Right hindlimb (tissue), 1 donor: ENCODE measurements at regions not wholly inside any gene's neighbourhood (a gene's known extent, or its start where the extent isn't known, plus 50 kb on each side); places are given as distances from the start of the nearest gene placed in this dataset.
"Not testable (repeated sequence)": the region's sequence is repeated elsewhere in the genome, so short reads cannot be mapped to it uniquely, and the experiment has no call there.

ENCODE experiments used
- DNase-seq: peaks from one replicate; pipeline ENCODE4 v3.0.0-alpha.2; 2018

DNA sequence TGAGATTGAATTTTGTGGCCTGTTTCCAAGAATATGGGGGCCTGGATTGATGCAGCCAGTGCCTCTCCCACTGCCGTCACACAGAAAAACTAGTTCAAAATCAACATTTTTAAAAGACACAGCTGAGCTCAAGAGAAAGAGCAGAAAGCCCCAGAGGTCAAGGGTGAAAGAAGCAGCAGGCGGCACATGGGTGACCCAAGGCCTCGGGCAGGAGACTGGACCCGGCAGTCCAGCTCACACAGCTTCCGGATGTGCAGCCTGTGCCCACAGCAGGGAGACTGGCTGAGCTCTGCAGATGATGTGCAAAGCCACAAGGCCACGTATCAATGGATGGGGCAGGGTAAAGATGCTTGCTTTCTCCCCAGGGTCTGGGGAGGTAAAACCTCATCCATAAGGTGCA lies 50.4 kb upstream of the RNF32 start:
- no peak for DNase-seq

DNA sequence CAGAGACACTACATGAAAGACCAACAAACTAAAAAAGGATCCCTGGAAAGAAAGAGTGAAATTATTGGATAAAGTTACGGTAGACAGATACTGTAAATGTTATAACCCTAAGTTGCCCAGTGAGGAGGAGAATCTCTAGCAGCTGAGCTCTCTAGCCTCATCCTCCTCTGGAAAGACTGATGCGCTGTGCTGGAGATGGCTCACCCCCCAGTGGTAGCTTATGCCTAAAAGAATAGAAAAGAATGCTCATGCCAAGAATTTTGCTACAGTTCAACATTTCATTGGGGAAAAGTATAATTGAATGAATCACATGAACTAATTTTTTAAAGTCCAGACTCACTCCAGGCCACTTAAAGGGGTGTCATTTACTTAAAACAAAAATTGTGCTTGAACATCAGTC lies 50.8 kb upstream of the RNF32 start:
- no peak for DNase-seq

DNA sequence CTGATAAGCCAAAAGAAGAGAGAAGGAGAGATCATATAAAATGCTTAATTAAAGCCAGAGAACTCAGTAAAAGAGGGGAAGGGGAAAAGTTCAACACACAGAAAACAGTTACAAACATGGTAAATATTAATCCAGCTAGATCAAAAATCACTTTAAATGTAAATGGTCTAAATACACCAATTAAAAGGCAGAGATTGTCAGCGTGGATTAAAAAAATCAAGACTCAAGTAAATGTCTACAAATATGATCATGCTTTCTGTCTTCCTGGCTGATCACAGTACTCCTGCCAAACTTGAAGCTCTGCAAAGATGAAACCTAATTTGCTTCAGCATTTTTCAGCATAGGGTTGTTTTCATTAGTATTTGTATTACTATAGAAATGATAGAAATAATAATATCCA lies 54.6 kb upstream of the RNF32 start:
- DNase-seq: no peak

DNA sequence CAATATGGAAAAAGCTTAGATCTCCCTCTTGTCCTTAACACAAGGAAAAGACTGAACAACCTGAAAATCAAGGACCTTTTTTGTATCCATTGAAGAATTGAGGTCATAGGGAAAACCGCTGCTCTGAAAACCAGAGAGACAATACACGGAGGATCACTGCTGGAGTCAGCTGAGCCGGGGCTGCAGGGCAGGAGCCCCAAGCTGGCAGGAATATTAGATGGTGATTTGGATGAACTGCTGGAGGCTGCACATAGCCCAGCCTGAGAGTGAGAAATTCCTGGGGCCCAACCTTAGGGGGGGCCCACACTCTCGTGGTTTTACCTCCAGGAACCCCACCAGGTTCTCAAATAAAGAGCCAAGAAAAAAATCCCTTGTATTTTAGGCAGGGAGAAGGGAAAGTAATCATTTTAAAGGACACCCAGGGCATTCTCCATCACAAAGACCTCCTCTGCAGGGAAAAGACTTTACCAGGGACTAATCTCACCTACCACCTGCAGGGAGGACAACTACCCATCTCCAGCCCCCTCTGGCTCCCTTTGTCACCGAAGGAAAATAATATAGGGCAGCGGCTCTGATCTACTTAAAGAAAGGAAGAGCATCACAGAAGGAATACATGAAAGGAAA lies 55.4 kb upstream of the RNF32 start:
- DNase-seq: no peak

DNA sequence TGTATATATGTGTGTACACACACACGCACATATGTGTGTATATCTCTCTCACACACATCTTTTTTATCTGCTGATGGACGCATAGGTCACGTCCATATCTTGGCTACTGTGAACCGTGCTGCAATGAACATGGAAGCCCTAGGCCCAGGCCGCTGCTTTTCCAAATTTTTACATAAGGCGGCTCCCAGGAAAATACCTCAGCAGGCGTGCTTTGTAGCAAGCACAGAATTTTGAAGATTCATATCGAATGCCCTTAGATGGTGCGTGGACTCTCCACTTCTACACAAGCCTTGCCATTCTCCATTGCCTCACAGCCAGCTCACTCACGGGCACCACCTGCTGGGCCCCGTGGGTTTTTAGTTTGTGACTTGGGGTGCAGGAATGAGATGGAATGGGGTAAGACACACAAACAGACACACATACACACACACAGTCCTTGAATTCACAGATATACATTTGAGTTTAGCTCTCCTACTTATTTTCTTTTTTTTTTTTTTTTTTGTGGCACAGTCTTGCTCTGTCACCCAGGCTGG lies 57.9 kb upstream of the RNF32 start:
- DNase-seq: no peak

DNA sequence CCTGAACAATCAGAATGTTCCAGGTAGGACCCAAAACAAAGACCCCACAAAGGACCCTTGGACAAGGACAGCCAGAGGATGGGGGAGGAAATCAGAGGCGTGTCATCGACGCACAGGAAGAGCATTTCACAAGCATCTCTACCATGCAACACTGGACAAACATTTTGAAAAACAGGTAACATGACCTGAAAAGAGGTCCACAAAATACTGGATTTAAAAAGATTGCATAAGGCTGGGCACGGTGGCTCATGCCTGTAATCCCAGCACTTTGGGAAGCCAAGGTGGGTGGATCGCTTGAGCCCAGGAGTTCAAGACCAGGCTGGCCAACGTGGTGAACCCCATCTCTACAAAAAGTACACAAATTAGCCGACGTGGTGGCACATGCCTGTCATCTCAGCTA lies 60.5 kb upstream of the RNF32 start:
- DNase-seq: no peak

DNA sequence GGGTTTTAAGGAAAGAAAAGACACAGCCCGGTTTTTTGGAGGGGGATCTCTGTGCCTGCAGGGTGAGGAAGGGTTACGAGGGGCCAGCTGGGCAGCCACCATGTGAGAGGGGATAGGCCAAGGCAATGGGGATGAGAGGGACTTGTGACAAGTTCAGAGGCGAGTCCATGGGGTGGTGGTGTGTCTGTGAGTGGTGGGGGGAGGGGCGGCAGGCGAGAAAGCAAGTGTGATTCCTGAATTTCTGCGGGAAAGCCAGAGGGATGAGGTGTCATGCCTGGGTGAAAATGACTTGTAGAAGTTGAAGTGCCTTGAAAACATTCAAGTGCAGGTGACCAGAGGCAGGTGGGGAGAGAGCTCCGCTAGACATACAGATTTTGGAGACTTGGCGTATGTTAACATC lies 61.0 kb upstream of the RNF32 start:
- DNase-seq: no peak

DNA sequence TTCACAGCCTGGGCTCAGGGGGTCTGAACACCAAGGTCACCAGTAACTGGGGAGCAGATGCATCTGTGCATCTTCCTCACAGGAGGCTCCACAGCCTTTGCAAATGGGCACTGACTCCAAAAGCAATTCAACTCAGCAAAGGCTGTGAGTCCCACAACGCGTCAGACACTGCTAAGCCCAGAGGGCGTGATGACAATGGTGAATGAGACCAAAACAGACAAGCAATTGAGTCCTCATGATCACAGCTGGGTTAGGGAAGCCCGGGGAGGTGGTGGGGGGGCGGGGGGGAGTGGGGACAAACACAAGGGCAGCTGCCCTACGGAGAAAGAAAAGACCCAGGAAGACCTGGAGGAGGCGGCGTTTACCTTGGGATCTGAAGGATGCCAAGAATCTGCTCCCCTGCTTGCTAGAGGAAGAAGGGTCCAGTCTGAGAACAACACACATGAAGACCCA lies 61.6 kb upstream of the RNF32 start:
- no peak for DNase-seq

DNA sequence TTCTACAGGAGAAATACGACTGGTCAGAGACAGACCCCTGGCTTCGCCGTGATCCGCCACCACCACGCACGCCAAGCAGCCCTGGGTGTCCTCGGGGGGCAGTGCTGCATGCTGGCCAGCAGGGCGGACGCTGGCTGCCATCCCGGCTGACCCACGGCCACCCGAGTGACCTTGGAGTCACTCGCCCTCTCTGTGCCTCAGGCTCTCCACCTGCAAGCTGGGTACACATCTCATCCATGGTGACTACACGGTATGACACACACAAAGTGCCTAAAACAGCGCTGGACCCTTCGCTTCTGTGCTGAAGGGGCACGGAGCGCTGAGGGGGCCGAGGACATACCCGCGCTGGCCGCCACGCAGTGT lies 62.0 kb upstream of the RNF32 start:
- DNase-seq: no peak

DNA sequence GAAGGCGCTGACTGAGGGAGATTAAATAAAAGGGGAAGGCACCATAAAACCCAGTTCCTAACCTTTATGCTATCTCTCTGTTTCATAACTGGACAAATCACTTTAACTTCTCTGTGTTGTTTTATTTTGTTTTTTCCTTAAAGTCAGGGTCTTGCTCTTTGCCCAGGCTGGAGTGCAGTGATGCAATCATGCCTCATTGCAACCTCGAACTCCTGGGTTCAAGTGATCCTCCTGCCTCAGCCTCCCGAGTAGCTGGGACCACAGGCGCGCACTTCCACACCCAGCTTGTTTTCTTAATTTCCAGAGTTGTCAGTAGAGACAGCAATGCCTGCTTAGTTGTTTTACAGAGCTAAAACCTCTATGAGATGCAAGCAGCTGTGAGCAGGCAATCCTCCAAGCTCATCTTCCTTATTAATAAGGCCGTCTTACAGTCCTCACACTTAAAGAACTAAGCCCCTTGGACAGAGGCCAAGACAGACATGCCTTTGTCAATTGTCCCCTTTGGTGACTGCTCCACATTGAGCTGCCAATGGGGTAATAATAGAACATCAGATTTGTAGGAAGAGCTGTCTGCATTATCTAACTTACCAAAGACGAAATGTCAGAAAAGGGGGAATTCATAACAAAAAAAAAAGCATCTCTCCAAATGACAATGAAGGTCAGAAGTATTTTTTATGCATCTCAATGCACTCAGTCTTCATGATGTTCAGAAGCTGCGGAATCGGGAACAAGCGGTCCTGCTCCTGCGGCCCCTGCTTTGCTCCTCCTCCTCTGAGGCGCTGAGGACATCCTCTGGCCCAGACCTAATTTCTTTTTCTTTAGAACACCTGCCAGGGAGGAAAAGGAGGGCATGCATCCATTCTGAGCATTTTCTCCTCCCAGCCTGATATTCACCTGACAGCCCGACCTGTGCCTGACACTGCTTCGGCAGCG lies 62.7 kb upstream of the RNF32 start:
- no peak for DNase-seq

DNA sequence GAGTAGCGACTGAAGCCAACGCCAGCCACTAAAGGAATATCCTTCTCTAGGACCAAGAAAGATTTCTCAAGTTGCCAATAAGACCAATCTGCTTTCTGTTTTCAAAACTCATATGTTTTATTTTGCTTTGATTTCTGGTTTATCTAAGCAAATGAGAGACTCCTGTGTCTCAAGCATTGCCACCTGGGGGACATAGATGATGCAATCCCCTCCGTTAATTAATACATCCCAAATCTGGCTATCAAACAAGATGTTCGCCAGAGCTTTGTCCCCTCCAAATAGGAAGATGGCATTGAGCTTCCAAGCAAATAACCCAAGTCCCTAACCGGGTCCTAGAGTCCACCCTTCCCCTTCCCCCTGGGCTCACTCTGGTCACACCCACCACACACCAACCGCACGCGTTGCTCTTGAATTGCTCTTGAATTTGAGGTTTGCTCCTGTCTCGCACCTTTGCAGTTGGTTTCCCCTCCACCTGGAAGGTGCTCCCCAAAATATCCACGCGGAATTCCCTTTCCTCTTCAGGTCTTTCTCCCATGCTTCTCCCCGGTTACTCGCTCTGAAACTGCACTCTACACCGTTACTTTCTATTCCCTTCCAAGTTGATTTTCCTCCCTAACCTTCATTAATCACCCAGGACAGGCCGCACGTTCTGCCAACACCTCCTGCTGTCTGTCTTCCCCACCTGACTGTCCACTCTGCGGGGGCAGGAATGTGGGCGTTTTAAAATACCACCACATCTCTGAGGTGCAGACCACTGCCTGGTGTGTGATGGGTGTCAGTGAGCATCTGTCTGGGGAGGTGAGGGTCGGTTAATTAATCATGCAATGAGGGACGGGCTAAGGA lies 64.1 kb upstream of the RNF32 start:
- DNase-seq: no peak

DNA sequence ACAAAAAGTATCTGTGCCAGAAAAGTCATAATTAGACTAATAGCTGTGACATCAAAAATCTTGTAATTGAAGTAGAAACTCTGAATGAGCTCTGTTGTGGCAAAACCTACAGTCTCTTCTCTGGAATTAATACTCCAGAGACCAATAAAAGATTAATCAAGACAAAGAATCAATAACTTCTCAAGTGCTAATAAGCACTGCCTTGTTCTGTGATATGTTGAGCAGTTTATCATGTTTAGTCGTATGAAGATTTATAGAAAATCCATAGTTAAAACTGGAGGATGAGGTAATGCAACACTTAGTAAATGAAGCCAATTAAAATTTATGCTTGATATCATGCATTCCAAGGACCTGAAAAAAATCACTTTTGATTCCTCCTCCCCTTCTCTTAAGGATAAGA lies 72.3 kb upstream of the RNF32 start:
- DNase-seq: no peak

DNA sequence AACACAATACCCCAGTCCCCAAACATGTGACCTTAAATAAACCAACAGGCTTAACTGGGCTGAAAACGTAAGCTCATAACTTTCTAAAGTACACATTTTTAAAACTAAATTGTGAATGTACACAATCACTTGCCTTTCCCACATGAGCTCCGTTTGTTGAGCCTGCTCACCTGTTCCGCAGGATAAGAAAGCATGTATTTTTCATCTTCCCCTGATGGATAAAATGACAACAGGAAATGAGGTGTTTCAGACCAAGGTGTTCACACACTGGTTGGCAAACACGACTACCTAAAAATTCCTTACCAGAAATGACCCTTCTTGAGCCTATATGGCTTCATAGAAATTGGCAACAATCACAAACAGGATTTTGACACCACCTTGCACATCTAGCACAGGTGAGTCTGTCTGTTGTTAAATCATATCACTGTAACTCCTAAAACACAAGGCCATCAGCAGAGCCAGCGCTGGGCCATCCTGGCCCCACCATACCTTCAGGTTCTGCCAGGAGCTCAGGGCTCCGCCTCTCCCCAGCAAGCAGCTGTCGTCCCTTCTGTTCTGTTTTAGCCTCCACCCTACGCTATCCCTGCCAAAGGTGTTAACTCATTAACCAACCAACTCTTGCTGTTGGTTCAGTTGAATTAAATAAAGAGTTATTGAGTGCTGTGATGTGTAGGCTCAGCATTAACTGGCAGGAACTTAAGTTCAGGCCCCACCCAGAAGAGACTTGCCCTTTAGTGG lies 73.6 kb upstream of the RNF32 start:
- no peak for DNase-seq

DNA sequence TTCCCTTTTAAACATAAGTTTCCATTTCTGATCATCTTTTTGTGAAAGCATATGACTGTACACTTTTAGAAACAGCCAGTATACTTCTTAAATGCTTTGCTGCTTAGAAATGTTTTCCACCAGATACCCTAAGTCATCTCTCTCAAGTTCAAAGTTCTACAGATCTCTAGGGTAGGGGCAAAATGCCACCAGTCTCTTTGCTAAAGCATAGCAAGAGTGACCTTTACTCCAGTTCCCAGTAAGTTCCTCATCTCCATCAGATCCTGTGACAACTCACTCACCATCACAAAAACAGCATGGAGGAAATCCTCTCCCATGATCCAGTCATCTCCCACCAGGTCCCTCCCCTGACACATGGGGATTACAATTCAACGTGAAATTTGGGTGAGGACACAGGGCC lies 75.6 kb upstream of the RNF32 start:
- not testable (repeated sequence) for DNase-seq

DNA sequence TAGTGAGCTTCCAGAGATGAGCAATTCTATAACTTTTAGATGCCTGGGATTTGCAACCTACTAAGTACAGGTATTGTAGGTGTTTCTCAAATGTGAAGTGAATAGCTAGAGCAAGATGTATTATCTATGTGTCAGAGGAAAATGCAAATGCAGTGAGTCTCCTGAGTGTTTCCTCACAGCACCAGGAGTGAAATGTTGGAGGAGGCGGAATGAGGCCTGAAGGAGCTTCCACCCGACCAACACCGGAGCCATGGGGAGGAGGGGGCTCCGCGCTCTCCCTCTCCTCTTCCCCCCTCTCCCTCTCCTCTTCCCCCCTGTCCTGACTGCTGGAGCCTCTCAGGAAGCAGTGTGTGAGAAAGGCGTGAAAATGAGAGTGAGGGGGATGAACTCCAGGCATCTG lies 79.9 kb upstream of the RNF32 start:
- DNase-seq: no peak

DNA sequence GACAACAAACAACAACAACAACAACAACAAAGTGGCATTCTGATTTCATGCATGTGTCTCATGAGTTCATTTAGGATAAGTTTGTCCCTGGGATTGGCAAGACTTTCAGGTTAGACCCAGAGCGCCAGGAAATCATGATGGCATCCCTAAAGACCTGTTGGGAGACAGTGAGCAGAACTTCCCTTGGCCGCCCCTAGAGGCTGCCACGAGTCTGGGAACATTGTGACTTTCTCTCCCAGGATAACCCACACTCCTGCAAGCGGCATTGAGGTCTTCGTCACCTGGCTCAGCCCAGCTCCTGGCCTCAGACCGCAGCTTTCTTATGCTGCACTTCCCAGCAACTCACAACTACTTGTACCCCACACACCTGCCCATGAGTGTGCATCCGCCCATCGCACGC lies 80.5 kb upstream of the RNF32 start:
- no peak for DNase-seq

DNA sequence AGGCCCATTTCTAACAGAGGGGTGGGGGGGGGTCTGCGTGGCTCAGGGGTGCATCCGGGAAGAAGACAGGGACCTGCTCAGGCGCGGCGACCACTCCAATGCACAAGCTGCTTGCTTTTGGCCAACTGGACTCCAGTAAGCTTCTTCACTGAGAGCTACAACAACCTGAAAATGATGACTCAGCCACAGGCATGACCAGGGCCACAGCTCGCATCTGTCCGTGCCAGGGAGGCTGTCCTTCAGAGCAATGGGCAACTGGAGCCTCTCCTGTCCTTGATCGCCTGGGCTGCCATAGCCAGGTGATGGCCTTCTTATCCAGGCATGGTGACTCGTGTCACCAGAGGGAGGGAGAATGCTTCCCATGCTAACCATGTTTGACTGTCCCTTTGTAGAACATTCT lies 81.6 kb upstream of the RNF32 start:
- no peak for DNase-seq

DNA sequence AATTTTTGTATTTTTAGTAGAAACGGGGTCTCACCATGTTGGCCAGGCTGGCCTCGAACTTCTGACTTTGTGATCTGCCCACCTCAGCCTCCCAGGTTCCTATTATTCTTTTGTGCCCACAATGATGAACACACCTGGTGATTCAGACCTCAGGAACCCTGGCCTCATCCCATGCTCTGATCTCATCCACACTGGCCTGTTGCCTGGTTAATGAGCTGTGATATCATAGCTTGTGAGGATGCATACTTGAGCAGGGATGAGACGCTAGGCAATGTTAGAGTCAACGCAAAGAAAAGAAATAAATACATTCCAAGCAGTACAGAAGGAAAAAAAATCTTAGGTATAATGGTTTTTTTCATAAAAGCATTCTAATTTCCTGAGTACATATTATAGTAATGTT lies 82.4 kb upstream of the RNF32 start:
- no peak for DNase-seq

DNA sequence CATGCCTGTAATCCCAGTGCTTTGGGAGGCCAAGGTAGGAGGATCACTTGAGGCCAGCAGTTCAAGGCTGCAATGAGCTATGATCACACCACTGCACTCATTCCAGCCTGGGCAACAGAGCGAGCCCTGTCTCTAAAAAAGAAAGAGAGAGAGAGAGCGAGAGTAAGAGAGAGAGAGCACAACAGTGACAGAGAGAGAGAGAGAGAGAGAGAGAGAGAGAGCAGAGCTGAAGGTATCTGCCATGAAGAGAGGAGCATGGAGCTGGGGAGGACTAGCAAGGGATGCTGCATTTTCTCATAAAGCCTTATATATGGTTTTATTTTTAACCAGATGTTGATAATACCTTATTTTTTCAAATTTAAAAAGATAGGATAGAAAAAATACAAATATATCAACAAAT lies 84.5 kb upstream of the RNF32 start:
- no peak for DNase-seq

DNA sequence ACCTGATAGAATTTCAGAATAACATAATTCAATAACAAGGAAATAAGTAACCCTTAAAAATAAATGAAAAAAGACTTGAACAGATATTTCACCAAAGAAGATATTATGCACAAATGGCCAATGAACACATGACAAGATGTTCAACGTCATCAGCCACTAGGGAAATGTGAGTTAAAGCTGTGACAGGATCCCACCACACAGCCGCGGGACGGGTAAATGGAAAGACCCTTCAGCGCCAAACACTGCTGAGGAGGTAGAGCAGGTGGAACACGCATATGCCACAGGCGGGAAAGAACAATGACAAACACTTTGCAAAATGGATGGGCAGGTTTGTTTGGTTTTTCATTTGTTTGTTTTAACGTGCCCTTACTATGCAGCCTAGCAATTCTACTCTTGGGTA lies 86.1 kb upstream of the RNF32 start:
- DNase-seq: no peak

DNA sequence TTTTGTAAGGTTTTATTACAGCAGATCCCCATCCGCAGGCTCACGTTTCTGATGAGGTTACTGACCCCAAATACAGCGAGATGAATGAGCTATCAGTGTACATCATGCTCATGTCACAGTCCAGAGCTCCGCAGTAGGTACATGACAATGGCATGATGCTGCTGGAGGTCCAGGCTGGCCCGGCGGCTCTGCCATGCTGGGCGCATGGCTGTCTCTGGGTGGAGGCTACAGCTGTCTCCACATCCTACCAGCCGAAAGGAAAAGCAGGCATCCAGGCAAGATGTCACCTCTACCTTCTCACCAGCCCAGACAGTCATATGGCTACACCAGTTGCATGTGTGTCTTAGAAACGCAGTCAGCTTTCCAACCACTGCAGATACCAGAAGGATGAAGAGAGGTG lies 90.9 kb upstream of the RNF32 start:
- DNase-seq: no peak

DNA sequence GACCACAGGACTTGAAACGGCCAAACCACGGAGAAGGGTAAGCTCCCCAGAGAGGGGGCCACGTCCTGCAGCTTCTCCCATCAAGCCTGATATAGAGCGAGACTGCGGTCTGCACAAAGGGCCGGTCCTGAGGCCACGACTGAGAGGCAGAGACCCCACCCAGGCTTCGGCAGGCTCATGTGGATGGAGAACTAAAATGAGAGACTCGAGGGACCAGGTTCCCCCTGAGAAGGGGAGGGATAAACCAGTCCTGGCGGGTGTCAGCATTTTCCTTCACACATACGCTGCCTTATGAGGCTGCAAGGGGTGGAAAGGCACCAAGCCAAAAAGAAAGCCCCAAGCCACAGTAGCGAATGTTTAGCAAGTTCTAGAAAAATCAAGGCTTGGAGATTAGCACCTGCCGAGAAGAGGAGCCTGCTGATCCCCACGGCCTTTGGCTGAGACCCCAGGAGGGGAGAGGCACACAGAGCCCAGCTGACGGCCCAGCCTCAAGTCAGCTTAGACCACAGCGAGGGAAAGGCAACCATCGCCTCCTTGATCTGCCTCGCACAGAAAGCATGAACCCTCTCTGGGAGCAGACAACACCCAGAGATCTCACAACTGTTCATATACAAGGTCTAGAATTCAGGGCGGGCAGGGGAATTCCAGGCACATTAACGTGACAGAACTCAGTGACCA lies 92.6 kb upstream of the RNF32 start:
- no peak for DNase-seq
